Right ventricle myocardium inferior (tissue), 1 donor: ENCODE measurements at regions not wholly inside any gene's neighbourhood (a gene's known extent, or its start where the extent isn't known, plus 50 kb on each side); places are given as distances from the start of the nearest gene placed in this dataset.
A peak's percentile ranks its signal among the peaks of the same experiment; 100 is the strongest.

Source experiments
- ATAC-seq: fragments of 200-7000 bp; cut with Tn5 transposase; one replicate; pipeline ENCODE4 v1.9.1; 2020; ENCODE audit warnings: mild to moderate bottlenecking, moderate library complexity
- DNase-seq: peaks from one replicate; pipeline ENCODE4 v3.0.0; 2021; ENCODE audit errors: missing footprints
- intact Hi-C: fragments of 100-400 bp; cut with DNase I; formaldehyde crosslinking; loops from one replicate; pipeline ENCODE4 v1.11.0; 2022
- donor health status: DM: no; HTN: yes; CAD: no; lungs with severe emphysema.

DNA sequence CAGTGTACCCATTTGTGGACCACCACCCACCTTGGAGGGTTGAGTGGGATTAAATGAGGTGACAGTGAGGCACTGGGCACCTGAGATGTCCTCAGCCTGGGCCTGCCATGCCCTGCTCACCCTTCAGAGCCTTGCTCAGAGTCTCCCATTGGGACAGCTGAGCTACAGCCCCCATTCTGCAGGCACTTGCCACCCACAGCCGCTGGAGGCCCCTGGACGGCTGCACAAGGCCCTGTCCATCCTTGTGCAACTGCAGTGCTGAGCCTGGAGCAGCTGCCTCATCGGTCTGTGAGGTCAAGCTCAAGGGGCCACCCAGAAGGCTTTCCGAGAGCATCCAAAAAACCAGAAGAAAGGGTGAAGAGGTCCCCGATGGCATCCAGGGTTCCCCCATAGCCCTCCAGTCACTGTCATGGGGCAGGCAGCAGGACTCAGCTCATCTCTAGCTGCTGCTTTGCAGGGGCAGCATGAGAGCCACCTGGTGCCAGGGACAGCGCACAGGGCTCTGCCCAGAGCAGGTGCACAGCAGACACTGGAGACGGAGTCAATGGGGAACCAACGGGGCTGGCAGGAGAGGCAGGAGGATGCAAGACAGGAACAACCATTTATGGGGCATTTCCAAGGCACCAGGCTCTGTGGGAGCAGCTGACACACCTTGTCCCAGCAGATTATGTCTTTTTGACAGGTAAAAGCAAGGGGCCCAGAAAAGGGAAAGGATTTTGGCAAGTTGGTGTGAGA, 84.6 kb downstream of the ARL6IP4 start:
- ATAC-seq (no peak), DNase-seq (peak; percentile 49)
- intact Hi-C loops: loop anchor here (2.0 to 5.0 kb wide), 3 partner anchors 14 to 82 kb away; no protein-coding TSS in a partner anchor

DNA sequence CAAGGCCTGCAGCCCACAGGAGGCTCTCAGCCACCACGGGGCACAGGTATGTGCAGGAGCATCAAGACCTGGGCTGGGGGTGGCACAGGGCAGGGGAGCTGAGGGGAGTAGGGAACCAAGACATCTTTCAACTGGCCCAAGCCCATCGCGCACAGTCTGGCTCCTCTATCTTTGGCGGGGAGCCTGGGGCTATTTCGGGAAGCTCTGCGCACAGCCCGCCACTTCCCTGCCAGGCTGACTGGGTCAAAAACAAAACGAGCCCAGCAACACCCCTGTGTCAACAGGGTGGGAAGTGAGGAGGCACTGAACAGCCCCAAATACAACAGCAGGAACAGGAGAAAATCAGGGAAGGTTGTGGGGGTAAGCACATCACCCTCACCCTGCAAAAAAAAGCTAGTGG, 83.9 kb downstream of the ARL6IP4 start:
- ATAC-seq (peak; percentile 74), DNase-seq (peak; percentile 83)
- intact Hi-C loops: loop anchor here (2.0 to 5.0 kb wide), 3 partner anchors 14 to 83 kb away; no protein-coding TSS in a partner anchor

DNA sequence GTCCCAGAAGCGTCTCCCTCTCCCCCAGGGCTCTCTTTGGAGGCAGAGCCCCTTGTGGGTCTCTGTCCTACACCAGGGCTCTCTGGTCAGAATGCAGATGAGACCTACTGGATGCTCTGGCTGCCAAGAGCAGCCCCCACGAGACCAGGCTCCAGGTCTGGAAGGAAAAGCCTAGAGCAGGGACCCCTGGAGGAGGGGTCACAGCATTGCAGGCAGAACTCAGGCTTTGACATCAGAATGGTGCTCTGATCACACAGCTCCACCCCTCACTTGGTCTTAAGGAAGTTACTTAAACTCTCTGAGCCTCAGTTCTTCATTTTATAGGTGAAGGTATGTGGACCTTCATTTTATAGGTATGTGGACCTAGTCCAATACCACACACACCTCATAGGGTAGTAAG, 83.1 kb downstream of the ARL6IP4 start:
- DNase-seq (no peak), ATAC-seq (no peak)
- intact Hi-C loops: loop anchor here (5.0 kb wide), 2 partner anchors 34 to 84 kb away; no protein-coding TSS in a partner anchor

DNA sequence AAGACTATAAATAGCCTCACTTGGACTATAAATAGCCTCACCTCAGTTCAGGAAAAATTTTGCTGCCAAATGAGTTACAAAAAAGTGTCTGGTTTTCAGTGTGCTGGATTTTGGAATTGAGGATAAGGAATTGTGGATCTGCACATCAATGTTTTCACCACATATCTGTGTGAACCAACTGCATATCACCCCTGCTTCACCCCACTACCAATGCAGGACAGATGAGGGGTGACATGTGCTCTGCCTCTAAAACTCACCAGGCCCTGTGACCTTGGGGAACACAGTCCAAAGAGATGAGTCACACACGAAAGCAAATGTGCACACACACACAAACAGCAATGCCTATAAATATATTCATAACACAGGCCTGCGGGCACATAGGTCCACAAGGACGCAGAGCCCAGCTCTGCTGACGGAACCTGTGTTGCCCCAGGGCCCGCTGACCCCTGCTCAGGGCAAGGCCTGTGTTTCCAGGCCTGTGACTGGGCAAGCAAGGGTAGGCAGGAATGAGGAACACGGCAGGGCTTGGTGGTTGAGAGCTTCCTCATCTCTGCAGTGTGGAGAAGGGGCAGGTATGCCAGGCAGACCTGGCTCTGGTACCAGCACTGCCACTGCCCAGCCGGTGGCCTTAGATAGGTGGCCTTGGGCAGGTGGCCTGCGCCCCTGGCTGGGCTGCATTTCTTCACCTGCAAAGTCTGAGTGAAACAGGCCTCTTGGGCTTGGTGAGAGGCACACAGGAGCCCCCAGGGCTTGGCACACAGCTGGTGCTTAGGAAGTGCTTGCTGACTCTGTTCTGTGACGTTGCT, 82.4 kb downstream of the ARL6IP4 start:
- ATAC-seq (peak; percentile 56), DNase-seq (peak; percentile 53)
- intact Hi-C loops: loop anchor here (5.0 kb wide), 2 partner anchors 34 to 84 kb away; no protein-coding TSS in a partner anchor

DNA sequence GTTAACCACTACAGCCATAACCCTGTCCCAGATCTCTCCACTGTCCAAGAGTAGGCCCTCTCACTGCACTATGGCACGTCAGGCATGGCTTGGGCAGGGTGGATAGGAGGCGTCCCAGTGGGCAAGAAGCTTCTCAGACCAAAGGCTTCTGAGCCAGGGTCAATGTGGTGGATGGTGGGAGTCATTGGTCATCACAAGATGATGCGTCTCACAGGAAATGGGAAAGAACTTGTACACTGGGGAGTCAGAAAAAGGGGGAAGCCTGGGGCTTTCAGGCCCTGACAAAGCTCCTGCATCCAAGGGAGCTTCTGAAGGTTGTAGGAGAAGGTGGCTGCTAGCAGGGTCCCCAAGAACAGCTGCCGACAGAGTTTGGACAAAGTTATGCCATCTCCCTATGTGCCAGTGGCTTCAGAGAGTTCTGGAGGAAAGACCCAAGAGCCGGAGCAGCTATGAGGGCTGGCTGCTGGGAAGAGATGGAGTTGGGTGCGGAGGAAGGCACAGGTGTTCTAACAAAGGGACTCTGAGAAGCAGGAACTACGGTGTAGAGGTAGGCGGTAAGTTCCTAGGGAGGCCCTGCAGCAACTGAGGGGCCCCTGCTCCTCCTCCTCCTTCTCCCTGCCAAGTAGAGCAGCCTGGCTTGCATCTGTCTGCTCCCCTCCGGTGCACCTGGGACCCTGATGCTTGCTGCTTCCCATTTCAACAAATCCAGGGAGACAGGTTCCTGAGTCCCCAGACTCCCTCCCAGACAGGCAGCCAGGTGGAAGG, 81.1 kb downstream of the ARL6IP4 start:
- ATAC-seq (no peak), DNase-seq (no peak)
- intact Hi-C loops: loop anchor here (5.0 kb wide), 2 partner anchors 36 to 86 kb away; no protein-coding TSS in a partner anchor

DNA sequence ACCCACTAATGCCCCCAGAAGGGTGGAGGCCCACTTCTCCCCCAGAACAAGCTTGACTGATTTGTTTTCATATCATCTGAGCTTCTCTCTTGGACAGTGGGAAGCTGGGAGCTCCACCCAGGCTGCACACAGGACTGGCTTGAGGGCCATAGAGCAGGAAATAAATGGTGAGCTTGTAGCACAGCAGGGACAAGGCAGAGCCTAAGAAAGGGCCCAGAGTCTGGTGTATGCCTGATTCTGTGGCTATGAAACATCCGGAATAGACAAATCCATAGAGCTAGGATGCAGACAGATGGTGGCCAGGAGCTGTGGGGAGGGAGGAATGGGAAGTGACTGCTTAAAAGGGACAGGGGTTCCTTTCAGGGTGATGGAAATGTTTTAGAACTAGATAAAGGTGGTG, 79.0 kb downstream of the ARL6IP4 start:
- intact Hi-C loops: no loop called here
- DNase-seq (peak; percentile 11), ATAC-seq (no peak)

DNA sequence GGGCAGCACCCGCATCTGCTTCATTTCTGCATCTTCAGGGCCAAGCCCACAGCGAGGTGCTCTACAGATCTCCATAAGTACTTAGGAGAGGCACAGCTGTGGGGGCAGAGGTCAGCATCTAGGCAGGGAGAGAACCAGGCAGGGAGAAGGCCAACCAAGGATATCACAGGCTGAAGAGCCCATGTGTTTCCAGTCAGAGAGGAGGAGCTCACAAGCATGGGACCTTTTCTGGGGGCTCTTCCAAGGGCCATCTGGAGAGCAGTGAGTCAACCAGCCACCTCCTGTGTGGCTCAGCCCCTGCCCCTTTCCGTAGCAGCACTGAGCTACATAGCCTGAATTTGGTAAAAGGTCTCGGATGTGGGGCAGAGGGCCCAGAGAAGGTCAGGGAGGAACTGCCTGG, 78.5 kb downstream of the ARL6IP4 start:
- no peak for ATAC-seq
- intact Hi-C loops: no loop called here
- no peak for DNase-seq

DNA sequence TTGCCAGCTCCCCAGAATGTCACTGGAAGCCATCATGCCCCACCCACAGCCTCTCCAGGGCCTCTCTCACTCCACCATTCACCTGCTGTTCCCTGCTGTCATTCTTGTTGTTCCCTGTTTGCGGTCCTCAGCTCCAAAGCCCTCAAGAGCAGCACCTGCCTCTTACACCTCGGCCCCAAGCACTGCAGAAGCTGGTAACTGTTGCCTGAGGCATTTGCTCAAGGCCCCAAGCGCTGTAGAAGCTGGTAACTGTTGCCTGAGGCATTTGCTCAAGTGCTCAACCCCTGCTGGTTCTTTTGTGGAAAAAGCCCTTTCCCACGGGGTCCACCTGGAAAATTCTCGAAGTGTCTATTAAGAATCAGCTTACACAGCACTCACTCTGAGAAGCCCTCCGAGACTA, 78.0 kb downstream of the ARL6IP4 start:
- DNase-seq: peak; percentile 35
- no peak for ATAC-seq
- intact Hi-C loops: no loop called here

DNA sequence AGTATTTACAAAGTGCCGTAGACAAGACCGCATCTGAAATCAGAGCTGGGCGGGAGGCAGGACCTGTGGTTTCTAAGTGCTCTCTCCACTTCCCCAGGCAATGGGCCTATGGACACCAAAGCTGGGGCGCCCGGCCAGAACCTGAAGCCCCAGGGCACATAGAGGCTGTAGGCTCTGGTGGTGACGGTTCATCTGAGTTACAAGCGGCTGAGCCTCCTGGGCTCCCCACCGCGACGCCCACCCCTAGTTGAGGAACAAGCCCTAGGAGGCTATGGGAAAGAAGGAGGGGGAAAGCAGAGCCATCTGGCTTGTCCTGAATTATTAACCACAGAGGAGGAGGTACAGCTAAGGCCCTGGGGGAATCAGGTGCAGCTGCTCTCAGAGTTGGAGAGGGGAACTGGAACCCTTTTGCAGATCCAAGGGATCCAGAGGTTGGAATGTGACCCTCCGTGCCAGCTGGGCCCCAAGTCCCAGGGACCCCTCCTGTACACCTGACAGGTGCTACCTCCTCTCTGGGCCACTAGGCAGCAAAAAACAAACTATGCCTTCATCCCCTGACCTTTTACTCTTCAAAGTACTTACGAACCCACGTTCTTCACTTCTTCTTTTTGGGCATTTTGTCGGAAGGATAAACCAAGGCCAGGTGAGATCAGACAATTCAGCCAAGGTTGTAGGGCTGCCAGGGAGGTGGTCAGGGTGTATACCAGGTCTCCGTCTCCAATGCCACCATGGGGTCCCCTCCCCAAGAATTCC, 77.2 kb downstream of the ARL6IP4 start:
- intact Hi-C loops: no loop called here
- no peak for ATAC-seq
- no peak for DNase-seq

DNA sequence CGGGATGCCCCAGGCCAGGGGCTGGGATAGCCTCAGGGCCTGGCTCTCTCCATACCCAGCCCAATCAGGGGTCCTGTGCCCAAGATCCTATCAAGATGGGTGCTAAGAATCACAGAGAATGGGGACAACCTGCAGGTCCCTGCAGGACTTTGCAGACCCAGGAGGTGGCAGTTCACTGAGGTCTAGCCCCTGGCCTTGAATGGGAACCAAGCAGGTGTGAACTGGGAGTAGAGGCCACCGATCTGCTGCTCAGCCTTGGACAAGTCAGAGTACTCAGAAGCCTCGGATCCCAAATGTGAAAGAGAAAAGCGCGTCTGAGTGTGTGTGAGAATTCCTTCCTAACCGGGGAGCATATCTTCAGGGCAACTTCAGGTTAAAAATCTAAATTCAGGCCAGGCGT, 76.2 kb downstream of the ARL6IP4 start:
- intact Hi-C loops: no loop called here
- DNase-seq (peak; percentile 39), ATAC-seq (no peak)

DNA sequence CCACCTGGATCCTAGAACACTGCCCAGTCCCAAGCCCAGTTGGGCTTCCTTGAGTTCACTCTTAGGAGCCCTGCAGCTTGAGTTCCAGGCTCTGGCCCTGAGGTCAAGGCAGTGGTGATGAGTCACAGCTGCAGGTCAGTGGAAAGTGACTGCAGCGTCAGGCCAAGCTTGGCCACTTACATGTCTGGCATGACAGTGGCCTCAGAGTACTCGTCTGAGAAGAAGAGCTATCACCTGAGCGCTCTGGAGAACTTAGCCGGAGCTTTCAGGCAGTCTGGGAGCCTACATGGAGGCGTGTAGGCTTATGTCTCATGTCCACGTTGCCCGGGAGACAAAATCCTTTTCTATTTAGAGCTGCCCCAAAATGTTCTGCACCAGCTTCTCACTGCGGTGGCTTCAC, 75.6 kb downstream of the ARL6IP4 start:
- DNase-seq (peak; percentile 25), ATAC-seq (no peak)
- intact Hi-C loops: no loop called here

DNA sequence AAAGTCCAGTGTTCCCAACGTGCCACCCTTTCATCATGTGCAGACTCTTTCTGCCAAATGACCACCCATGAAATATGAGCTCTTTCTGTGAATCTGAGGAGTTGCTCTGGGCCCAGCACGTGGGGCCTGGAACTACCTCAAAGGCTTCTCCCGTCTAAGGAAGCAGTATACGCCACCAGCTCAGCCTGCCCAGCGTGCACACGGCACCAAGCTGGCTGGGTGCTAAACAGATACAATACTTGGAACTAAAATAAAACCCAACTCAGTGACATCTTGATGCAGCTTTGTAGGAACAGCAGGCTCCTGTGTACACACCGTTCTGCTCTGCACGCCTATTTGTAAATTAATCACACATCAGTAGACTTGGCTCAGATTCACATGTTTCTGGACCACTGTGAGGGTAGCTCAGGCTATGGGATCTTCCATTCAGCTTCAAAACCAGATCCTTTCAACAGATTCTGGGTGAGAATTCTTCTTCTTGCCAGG, 74.8 kb downstream of the ARL6IP4 start:
- ATAC-seq (peak; percentile 17), DNase-seq (peak; percentile 51)
- intact Hi-C loops: no loop called here

DNA sequence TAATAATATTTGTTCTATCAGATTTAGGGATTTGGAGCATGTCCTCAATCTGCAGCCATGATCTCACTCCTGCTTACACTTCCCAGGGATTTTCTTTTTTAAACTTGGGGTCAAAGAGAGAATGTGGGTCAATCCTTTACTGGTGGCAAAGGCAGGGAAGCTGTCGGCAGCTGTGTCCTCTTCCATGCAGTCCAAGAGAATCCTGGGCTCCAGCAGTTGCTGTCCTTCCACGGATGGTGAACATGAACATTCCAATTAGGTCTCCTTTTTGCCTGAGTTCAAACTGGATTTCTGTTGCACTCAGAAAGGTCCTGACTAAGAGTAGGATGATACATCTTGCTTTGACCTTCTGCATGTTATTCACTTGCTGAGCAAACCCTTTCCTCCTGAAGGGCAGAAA, 73.9 kb downstream of the ARL6IP4 start:
- intact Hi-C loops: no loop called here
- DNase-seq (no peak), ATAC-seq (no peak)

DNA sequence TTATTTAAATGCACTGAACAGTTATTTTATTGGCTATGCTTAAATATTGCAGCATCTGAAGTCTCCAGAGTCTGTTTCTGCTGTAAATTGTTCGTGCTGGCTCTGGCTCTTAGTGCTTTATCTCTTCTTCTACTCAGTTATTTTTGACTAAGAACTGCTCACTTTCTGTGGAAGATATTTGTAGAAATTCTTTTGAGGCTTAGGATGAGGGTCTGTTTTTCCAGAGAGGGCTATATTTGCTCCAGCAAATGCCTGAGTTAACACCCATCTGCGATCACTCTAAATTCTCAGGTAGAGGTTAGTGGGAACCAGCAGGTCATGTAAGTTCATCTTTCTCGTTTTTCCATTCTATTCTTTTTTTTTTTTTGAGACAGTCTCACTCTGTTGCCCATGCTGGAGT, 71.1 kb downstream of the ARL6IP4 start:
- no peak for ATAC-seq
- intact Hi-C loops: loop anchor here (2.0 kb wide), 1 partner anchor 13 kb away; no protein-coding TSS in a partner anchor
- no peak for DNase-seq

DNA sequence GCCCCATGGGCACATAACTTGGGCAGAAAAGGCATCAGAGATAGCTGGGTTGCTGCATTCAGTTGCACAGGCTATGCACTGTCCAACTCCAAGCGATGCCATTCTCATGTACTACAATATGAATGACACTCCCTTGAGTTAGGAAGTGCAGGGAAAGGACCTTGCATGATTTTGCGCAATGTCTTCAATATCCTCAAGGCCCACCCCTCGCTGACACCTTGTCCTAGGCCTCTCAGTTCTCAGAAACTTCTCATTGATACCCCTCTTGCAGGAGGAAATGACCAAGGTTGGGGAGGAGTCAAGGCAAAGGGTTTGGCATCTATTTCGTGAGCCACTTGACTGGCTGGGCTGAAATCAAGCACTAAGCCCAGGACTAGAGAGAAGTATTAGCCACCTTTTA, 70.4 kb downstream of the ARL6IP4 start:
- DNase-seq (no peak), ATAC-seq (peak; percentile 45)
- intact Hi-C loops: loop anchor here (2.0 kb wide), 1 partner anchor 14 kb away; no protein-coding TSS in a partner anchor

DNA sequence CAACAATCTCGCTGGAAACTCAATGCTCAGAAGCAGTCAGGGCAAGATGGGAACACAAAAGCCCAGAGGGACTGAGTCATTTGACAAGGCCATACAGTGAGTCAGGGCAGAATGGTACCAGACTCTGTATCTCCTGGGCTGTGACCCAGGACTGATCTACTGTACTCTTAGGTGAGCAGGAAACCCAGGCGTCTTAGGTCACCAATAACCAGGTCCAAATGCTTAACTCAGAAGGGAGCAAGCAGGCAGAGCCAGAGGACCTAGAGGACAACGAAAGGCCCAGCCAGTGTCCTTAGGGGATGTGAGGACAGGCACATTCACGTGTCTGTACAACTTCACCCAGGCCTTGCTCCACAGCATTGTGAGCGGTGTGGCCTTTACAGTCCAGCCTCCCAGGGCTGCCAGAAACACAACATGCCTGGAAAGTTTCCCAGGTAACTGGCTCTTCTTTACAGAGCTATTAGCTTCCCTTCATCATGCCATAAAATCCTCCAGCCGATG, 69.9 kb downstream of the ARL6IP4 start:
- ATAC-seq (peak; percentile 96), DNase-seq (peak; percentile 70)
- intact Hi-C loops: loop anchor here (2.0 kb wide), 1 partner anchor 14 kb away; no protein-coding TSS in a partner anchor

DNA sequence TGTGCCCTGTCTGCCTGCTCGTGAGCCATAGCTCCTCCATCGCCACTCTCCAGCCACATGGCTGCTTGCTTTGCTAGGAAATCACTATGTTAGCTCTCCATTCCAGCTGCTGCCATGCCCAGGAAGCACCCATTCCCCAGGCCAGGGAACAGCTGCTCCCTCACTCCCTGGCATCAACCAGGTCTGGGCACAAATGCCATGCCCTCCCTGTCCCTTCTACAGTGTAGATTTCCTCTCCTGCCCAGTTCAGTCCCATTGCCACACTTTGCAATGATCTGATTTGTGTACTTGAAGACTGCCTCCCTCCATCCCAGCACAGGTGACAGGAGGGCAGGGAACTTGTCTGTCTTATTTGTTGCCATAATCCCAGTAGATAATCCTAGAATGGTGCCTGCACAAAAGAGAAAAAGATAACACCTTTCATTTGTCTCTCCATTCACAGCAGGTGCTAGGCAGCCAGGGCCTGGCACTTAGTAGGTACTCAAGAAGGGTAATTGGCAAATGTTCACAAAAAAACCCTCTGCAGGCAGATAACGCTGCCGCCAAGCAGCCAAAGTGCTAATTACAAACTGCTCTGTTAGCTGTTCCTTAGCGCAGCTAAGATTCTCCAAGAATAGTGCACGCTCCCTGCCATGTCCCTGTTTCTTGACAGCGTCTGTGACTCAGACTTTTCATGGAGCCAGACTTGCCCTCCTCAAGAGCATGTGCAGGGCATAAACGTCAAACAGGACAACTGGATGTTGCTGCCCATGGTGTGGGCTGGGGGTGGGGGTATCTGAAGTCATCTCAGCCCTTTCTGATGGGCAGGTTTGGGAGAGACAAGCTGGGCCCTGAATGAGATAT, 69.1 kb downstream of the ARL6IP4 start:
- DNase-seq: peak; percentile 21
- ATAC-seq: peak; percentile 7
- intact Hi-C loops: loop anchor here (2.0 kb wide), 1 partner anchor 15 kb away; no protein-coding TSS in a partner anchor
